Endothelial cell of umbilical vein (primary cell): ENCODE measurements at regions not wholly inside any gene's neighbourhood (a gene's known extent, or its start where the extent isn't known, plus 50 kb on each side); places are given as distances from the start of the nearest gene placed in this dataset.

Source experiments
- BruUV-seq: library from RNA; stranded (reverse); fragments of 400-500 nt; replicated peaks from 2 replicates; lab custom pipeline; 2021; lab: Mats Ljungman, UMichigan
- CTCF ChIA-PET: fragments of 300-600, 350-600 bp; sonication (Branson Sonifier 250); formaldehyde crosslinking; loops from one replicate; lab custom pipeline; 2021; ENCODE audit warnings: antibody characterized with exemption, inconsistent platforms; lab: Charles Lee
- POLR2A ChIA-PET: fragments of 300-600, 350-600 bp; sonication (Branson Sonifier 250); formaldehyde crosslinking; loops from one replicate; lab custom pipeline; 2021; ENCODE audit warnings: antibody characterized with exemption, inconsistent platforms; lab: Charles Lee
- DNase-seq: peaks from one replicate; pipeline ENCODE4 v3.0.0-alpha.2; 2011; ENCODE audit warnings: low read depth, low spot score
- FAIRE-seq: peaks from 2 replicates; lab custom pipeline; 2011; peaks lifted over from hg19 to GRCh38; lab: Jason Lieb, UNC
- H2AFZ ChIP-seq: 2 replicates; pipeline ENCODE4 v1.6.0; 2012; ENCODE audit warnings: low read depth, low read length, control low read depth, inconsistent platforms
- H3K27ac ChIP-seq: 2 replicates; pipeline ENCODE4 v1.5.1; 2011; ENCODE audit warnings: low read depth, mild to moderate bottlenecking, control low read depth, low read length, moderate library complexity; ENCODE audit not compliant: insufficient read depth
- H3K27me3 ChIP-seq, 2 experiments: 2 replicates each; pipeline versions ENCODE4 v1.6.0 to v1.6.1; 2011; ENCODE audit warnings: low read length in 2 of 2, mixed read lengths in 1 of 2; ENCODE audit not compliant: control insufficient read depth in 2 of 2, insufficient read depth in 2 of 2
- H3K36me3 ChIP-seq, 2 experiments: 2 replicates in 1 of 2; 3 replicates in 1 of 2; pipeline ENCODE4 v1.5.1; 2011; ENCODE audit warnings: low read length in 2 of 2, mild to moderate bottlenecking in 1 of 2, moderate library complexity in 1 of 2; ENCODE audit not compliant: control insufficient read depth in 2 of 2, insufficient read depth in 2 of 2; ENCODE audit errors: extremely low read depth in 1 of 2
- H3K4me1 ChIP-seq: 3 replicates; pipeline ENCODE4 v1.5.1; 2011; ENCODE audit warnings: mild to moderate bottlenecking, low read length; ENCODE audit not compliant: control insufficient read depth, insufficient read depth; ENCODE audit errors: extremely low read depth
- H3K4me2 ChIP-seq: 2 replicates; pipeline ENCODE4 v1.6.1; 2011; ENCODE audit warnings: low read length, control low read depth, mixed read lengths; ENCODE audit not compliant: insufficient read depth
- H3K4me3 ChIP-seq, 3 experiments: fragments of 200-600 bp in 1 of 3; sonication (generic), shearing (Covaris generic) in 1 of 3; replicated peaks in 1 of 3; 2 replicates each; pipeline ENCODE4 v1.5.1; 2011 to 2016; ENCODE audit warnings: control low read depth in 3 of 3, low read length in 3 of 3, mild to moderate bottlenecking in 2 of 3, inconsistent platforms in 1 of 3, low read depth in 1 of 3, moderate library complexity in 1 of 3; ENCODE audit not compliant: insufficient read depth in 1 of 3
- H3K79me2 ChIP-seq: 2 replicates; pipeline ENCODE4 v1.6.0; 2012; ENCODE audit warnings: low read length, inconsistent platforms; ENCODE audit not compliant: control insufficient read depth, insufficient read depth
- H3K9ac ChIP-seq: replicated peaks from 2 replicates; pipeline ENCODE3; 2011; ENCODE audit warnings: low read length, control low read depth; ENCODE audit not compliant: insufficient read depth; ENCODE audit errors: extremely low read depth
- H3K9me1 ChIP-seq: replicated peaks from 3 replicates; pipeline ENCODE4 v1.6.0; 2011; ENCODE audit warnings: mild to moderate bottlenecking, low read length; ENCODE audit not compliant: control insufficient read depth, insufficient read depth; ENCODE audit errors: extremely low read depth
- H3K9me3 ChIP-seq: replicated peaks from 2 replicates; pipeline ENCODE4 v1.5.1; 2012; ENCODE audit warnings: low read length, inconsistent platforms; ENCODE audit not compliant: control insufficient read depth, insufficient read depth
- H4K20me1 ChIP-seq: replicated peaks from 2 replicates; pipeline ENCODE3; 2011; ENCODE audit warnings: mild to moderate bottlenecking, low read length; ENCODE audit not compliant: control insufficient read depth, insufficient read depth; ENCODE audit errors: extremely low read depth
- EZH2 ChIP-seq: IDR thresholded peaks from 2 replicates; pipeline ENCODE4 v1.6.1; 2012; ENCODE audit warnings: borderline replicate concordance, low read depth, mild to moderate bottlenecking, moderate library complexity, low read length, inconsistent platforms; ENCODE audit not compliant: severe bottlenecking
- FOS ChIP-seq: IDR thresholded peaks from 2 replicates; pipeline ENCODE4 v1.6.1; 2011; ENCODE audit warnings: mild to moderate bottlenecking, low read length, moderate library complexity, borderline replicate concordance; ENCODE audit not compliant: insufficient read depth
- GATA2 ChIP-seq: IDR thresholded peaks from 2 replicates; pipeline ENCODE4 v1.7.0; 2011; ENCODE audit warnings: low read depth, mild to moderate bottlenecking, moderate library complexity, mixed read lengths, low read length; ENCODE audit not compliant: insufficient read length, insufficient read depth
- JUN ChIP-seq: IDR thresholded peaks from 2 replicates; pipeline ENCODE4 v1.6.1; 2011; ENCODE audit warnings: borderline replicate concordance, low read depth; ENCODE audit not compliant: insufficient read length, insufficient read depth
- MYC ChIP-seq: IDR thresholded peaks from one replicate; pipeline ENCODE4 v1.6.1; 2011; ENCODE audit warnings: mild to moderate bottlenecking, low read depth, low read length
- POLR2A ChIP-seq: IDR thresholded peaks from 2 replicates; pipeline ENCODE4 v1.6.1; 2012; ENCODE audit warnings: low read depth, mild to moderate bottlenecking, control low read depth, low read length
- POLR2AphosphoS5 ChIP-seq: IDR thresholded peaks from 2 replicates; pipeline ENCODE4 v1.6.1; 2012; ENCODE audit warnings: low read depth, mild to moderate bottlenecking, control low read depth, low read length, moderate library complexity; ENCODE audit not compliant: insufficient read depth
- dilution Hi-C: fragments of 300-500 bp; cut with MboI; formaldehyde crosslinking; loops from one replicate; pipeline ENCODE4 v1.15.0; 2019; ENCODE audit warnings: low sequenced_read_pairs; ENCODE audit not compliant: extremely low pct_ligation_motif_present
- intact Hi-C: fragments of 100-400 bp; cut with micrococcal nuclease; formaldehyde crosslinking; loops from one replicate; pipeline ENCODE4 v1.10.0; 2022
- TF ChIP-seq, protein P1 (sequence below), 2 donors: IDR thresholded peaks; 1 replicate in 1 of 2; 2 replicates in 1 of 2; pipeline ENCODE4 v1.5.1; 2011; ENCODE audit warnings: low read length in 2 of 2, mild to moderate bottlenecking in 2 of 2, moderate library complexity in 2 of 2, control low read depth in 1 of 2, inconsistent platforms in 1 of 2, low read depth in 1 of 2; ENCODE audit not compliant: insufficient read depth in 1 of 2; ENCODE audit errors: extremely low read depth in 1 of 2
- TF ChIP-seq, protein P2 (sequence below): IDR thresholded peaks from 2 replicates; pipeline ENCODE4 v1.6.1; 2011; ENCODE audit not compliant: insufficient read depth, insufficient read length

GRCh38 chr2:120490091-120490798 lies 144.3 kb downstream of the INHBB start:
- no peak overlapping the region for H3K4me3 ChIP-seq
- no peaks in the 10 kb centered on the region for H4K20me1 ChIP-seq
- H3K9ac ChIP-seq: no peak overlapping the region
- DNase-seq: no peak
- H3K27ac ChIP-seq: no peak overlapping the region
- TF ChIP-seq, protein P1, sequence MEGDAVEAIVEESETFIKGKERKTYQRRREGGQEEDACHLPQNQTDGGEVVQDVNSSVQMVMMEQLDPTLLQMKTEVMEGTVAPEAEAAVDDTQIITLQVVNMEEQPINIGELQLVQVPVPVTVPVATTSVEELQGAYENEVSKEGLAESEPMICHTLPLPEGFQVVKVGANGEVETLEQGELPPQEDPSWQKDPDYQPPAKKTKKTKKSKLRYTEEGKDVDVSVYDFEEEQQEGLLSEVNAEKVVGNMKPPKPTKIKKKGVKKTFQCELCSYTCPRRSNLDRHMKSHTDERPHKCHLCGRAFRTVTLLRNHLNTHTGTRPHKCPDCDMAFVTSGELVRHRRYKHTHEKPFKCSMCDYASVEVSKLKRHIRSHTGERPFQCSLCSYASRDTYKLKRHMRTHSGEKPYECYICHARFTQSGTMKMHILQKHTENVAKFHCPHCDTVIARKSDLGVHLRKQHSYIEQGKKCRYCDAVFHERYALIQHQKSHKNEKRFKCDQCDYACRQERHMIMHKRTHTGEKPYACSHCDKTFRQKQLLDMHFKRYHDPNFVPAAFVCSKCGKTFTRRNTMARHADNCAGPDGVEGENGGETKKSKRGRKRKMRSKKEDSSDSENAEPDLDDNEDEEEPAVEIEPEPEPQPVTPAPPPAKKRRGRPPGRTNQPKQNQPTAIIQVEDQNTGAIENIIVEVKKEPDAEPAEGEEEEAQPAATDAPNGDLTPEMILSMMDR (IDR thresholded peaks at IDR 0.05; ENCODE audit: extremely low read depth in 1 of 2, insufficient read depth in 1 of 2, low read depth in 1 of 2, low read length in 2 of 2): no peak
- TF ChIP-seq GATA2 (no peak), POLR2AphosphoS5 (no peak), POLR2A (no peak), JUN (no peak), MYC (no peak), EZH2 (no peak), FOS (no peak)
- TF ChIP-seq, protein P2, sequence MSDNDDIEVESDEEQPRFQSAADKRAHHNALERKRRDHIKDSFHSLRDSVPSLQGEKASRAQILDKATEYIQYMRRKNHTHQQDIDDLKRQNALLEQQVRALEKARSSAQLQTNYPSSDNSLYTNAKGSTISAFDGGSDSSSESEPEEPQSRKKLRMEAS: no peak
- BruUV-seq: no TSS peak
- no peaks in the 10 kb centered on the region for H3K36me3 ChIP-seq
- H3K27me3 ChIP-seq: peaks cover 0 to 4% of the 10 kb centered on the region in 2 experiments
- H3K4me1 ChIP-seq: no peaks in the 10 kb centered on the region
- H3K4me2 ChIP-seq: no peak overlapping the region
- no peak for FAIRE-seq
- dilution Hi-C loops: no loop called here
- H3K9me1 ChIP-seq: no peaks in the 10 kb centered on the region
- CTCF ChIA-PET: no interaction called here
- H2AFZ ChIP-seq: no peak overlapping the region
- intact Hi-C loops: no loop called here
- H3K9me3 ChIP-seq: no peaks in the 10 kb centered on the region
- POLR2A ChIA-PET: no interaction called here
- no peaks in the 10 kb centered on the region for H3K79me2 ChIP-seq
